ENCODE measurements at regions not wholly inside any gene's neighbourhood (a gene's known extent, or its start where the extent isn't known, plus 50 kb on each side); places are given as distances from the start of the nearest gene placed in this dataset.
"Not testable (repeated sequence)": the region's sequence is repeated elsewhere in the genome, so short reads cannot be mapped to it uniquely, and the experiment has no call there.

DNA sequence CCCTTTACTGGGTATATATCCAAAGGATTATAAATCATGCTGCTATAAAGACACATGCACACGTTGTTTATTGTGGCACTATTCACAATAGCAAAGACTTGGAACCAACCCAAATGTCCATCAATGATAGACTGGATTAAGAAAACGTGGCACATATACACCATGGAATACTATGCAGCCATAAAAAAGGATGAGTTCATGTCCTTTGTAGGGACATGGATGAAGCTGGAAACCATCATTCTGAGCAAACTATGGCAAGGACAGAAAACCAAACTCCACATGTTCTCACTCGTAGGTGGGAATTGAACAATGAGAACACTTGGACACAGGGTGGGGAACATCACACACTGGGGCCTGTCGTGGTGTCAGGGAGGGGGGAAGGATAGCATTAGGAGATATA lies 59.2 kb downstream of the CXorf49B start:
- not testable (repeated sequence) for DNase-seq

- no peak for DNase-seq
Measured at GRCh38 chrX:71823391-71824057, 60.4 kb downstream of the CXorf49B start.

DNA sequence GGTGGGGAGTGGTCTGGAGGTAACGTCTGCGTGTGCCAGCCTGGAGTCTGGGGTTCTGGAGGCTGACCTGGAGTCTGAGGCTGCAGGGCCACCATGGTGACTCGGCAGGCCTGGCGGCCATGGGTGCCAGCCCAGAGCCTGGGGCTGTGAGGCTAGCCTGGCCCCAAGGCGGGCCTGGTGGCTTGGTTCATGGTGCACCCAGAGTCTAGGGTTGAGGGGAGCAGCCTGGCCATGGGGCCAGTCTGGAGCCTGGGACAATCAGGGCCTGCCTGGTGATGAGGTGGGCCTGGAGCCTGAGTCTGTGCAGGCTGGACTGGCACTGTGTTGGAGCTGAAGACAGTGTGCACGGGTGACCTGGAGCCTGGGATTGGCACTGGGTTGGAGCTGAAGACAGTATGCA lies 64.9 kb downstream of the CXorf49B start:
- DNase-seq: no peak

DNA sequence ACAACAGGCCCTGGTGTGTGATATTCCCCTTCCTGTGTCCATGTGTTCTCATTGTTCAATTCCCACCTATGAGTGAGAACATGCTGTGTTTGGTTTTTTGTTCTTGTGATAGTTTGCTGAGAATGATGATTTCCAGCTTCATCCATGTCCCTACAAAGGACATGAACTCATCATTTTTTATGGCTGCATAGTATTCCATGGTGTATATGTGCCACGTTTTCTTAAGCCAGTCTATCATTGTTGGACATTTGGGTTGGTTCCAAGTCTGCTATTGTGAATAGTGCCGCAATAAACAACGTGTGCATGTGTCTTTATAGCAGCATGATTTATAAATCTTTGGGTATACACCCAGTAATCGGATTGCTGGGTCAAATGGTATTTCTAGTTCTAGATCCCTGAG lies 72.6 kb upstream of the NHSL2 start:
- not testable (repeated sequence) for DNase-seq

GRCh38 chrX:71846429-71846828 lies 64.2 kb upstream of the NHSL2 start:
- no peak for DNase-seq

DNA sequence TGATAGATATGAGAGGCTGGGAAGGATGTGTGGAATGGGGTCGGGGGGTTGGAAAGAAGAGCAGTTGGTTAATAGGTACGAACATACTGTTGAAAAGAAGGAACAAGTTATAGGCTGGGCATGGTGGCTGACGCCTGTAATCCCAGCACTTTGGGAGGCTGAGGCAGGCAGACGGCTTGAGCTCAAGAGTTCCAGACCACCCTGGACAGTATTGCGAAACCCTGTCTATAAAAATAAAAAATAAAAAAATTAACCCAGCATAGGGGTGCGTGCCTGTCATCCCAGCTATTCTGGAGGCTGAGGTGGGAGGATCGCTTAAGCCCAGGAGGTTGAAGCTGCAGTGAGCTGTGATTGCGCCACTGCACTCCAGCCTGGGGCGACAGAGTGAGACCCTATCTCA lies 58.5 kb upstream of the NHSL2 start:
- no peak for DNase-seq

- DNase-seq: peak in 1 of 5 experiments; percentile 22
Measured at GRCh38 chrX:71859637-71860036, 51.0 kb upstream of the NHSL2 start.

Measured in T-helper 2 cell (primary cell).